CMK (cell line): ENCODE measurements at regions not wholly inside any gene's neighbourhood (a gene's known extent, or its start where the extent isn't known, plus 50 kb on each side); places are given as distances from the start of the nearest gene placed in this dataset.
A peak's percentile ranks its signal among the peaks of the same experiment; 100 is the strongest.

Experiments used
- DNase-seq: peaks from one replicate; pipeline ENCODE4 v3.0.0-alpha.2; 2010; ENCODE audit warnings: low read depth

- no peak for DNase-seq
Measured at GRCh38 chr2:226680719-226681118, 118.9 kb downstream of the IRS1 start.

DNA sequence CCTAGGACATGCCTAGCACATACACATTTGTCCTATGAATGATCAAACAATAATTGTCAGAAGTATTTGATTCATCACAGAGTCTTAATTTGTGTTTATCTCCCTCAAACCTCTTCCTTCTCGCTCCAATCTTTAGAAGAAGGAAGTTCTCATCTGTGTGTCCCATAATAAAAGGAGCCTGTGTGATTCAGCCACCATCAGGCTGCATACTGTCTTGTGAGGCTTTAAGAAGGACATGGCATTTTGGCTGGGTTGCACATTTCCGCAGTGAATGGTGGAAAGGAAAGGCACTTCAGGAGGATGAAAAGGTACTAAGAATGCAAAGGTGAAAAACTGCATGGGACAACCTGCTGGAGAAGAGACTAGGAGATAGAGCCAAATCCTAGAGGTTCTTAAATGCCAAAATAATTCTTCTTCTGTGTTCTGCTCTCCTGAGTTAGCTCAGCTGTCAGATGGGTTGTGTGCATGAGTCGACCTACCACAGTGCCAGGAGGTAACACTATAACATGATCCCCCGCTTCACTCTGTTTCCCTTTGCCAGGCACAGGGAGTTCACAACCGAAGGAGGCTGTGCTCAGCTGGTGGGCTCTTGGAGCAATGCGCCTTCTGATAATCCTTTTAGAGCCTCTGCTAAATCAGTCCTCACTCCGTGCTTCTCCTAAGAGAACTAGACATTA is 120.1 kb downstream of the IRS1 start:
- no peak for DNase-seq

DNA sequence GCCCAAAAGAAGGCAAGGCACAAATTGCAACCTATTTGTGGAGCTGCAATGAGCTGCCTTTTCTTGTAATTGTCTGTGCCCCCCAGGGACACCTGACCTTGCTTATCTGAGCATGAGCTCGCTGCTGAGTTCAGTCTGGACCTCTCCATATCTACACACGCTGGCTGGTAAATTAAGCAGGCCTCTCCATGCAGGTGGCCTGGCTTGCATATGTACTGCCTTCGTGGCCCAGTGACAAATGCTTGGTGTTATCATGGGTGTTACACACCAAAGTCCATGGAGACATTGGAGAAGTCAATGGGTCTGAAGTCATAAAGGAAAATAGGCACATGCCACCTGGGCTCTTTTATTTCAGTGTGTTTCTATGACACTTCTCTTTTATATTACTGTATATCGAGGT is 121.2 kb downstream of the IRS1 start:
- no peak for DNase-seq

DNA sequence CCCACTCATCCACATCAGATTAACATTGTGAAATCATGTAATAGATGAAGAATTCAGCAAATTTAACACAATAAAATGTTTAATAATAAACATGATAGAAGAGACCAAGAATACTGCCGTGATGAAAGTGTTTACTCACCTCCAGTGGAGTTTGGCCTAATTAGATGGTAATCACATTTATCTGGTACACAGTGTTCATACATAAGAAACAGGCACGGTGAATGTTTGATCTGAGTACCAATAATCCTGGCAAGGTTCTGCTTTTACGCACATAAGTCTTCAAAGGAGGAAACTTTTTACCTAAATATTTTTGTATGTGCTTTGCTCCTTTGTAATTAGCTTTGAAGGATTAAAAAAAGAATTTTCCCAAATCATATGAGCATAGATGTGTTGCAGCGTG is 122.5 kb downstream of the IRS1 start:
- no peak for DNase-seq

DNA sequence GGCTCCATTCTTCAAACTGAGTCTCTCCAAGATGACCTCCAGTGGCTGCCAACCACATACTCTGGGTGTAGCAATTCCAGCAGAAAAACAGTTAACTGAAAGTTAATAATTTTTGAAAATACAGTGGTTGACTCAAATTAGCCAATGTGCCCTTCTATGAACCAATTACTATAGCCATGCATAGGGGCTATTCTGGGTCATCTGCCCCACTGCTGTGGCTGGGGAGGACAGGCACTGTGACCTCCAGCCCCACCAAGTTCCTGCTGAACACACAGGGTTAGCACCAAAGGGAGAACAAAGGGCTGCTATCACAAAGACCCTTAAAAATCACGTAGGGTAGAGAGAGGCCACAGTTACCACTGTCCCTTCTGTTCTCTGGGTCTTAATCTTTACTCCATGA is 123.0 kb downstream of the IRS1 start:
- no peak for DNase-seq

GRCh38 chr2:226674123-226674522 is 125.5 kb downstream of the IRS1 start:
- no peak for DNase-seq

DNA sequence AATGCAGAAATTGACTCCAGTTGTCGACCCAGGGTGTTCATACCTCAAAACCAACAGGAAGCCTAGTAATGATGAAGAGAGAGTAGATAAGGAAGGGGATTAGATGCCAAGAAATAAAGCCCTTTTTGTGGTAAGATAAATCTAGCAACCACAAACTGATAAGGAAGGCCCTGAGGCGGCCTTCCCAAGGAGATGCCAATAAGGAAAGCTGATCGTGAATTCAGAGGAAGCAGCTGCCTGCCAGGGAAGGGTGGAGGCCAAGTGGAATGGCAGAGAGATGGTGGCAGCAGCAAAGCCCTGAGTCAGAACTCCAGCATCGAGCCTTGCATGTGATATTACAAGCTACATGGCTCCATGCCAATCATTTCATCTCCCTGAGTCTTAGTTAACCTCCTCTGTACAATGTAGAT is 126.3 kb downstream of the IRS1 start:
- peak; percentile 62 for DNase-seq

DNA sequence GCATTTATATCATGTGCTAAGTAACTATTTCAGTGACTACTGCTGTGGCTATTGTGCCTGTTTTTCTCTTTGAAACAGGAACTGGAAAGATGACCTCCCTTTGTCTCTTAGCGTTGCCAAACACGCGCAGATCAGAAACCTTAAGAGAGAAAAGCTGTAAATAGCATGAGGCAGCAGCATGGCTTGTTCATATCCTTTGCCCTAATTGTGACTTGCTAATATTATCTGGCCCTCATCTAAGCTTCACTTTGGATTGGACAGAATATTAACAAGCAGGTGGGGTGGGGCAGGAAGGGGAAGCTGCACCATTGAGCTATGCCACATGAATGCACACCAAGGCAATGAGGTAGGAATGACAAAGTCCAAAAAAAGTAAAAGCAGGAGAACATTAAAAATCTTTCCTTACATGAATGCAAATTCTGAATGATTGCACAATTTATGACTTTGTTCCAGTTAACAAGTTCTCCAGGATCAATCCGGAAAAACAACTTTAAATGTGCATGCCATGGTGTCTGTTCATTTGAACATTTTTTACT is 128.4 kb downstream of the IRS1 start:
- no peak for DNase-seq

DNA sequence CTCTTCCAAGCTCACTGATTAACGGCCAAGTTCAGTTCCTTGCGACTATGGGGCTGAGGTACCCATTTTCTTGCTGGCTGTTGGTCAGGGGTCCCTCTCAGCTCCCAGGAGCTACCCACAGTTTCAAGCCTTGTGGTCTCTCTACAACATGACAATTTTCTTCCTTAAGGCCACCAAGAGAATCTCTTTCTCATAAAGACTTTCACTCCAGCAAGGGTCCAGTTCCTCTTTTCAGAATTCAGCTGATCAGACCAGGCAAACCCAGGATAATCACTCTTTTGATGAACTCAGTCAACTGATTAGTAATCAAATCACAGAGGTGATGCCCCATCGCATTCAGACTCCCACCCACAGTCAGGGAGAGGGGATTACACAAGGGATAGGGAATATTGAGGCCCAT is 129.7 kb downstream of the IRS1 start:
- no peak for DNase-seq

DNA sequence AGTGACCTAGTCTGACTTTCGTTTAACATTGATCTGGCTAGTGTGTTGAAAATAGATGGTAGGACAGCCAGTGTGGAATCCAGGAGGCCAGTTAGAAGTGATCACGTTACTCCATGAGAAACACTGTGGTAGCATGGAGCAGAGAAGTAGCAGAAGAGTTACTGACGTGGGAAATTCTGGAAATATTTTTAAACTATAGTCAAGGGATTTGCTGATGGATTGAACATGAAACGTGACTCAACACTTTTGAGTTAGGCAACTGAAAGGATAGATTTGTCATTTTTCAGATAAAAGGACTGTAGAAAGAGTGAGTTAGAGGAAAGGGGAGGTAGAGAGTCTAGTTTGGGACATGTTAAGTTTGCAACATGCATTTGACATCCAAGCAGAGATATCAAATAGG is 130.4 kb downstream of the IRS1 start:
- no peak for DNase-seq

GRCh38 chr2:226667736-226668135 is 131.9 kb downstream of the IRS1 start:
- no peak for DNase-seq

GRCh38 chr2:226665306-226665831 is 134.3 kb downstream of the IRS1 start:
- DNase-seq, result no peak

- no peak for DNase-seq
Measured at GRCh38 chr2:226664661-226665060, 135.0 kb downstream of the IRS1 start.

DNA sequence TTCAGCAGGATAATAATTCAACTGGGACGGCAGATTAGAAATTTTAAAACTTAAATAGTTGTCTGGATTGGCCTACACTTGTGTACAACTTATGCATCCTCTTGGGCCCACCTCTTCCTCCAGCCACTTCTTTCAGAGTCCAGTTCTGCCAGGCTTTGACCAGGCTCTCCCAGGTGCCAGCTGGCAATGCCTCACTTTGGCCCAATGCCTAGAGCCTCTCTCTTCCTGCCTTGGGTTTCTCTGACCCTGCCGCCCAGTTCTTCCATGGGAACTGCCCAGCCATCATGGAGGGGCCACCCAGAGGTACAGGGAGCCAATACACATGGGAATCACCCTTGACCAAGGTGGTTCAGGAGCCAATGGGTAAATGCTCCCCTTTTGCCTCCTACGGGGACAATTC is 135.5 kb downstream of the IRS1 start:
- DNase-seq, result no peak

- peak; percentile 14 for DNase-seq
Measured at GRCh38 chr2:226661789-226662545, 137.7 kb downstream of the IRS1 start.

- DNase-seq, result no peak
Measured at GRCh38 chr2:226660526-226660925, 139.1 kb downstream of the IRS1 start.

DNA sequence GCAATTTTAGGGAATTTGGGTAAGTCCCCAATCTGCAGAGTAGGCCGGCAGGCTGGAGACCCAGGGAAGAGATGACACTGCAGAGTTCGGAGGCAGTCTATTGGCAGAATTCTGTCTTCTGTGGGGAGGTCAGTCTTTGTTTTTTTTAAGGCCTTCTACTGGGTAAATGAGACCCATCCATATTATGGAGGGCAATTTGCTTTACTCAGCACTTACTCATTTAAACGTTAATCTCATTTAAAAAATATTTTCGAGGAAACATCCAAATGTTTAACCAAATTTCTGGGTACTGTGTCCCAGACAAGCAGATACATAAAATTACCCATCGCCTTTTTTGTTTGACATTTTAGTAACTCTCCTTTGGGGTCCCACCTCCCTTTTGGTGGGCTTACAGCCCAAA is 139.5 kb downstream of the IRS1 start:
- DNase-seq, result no peak

DNA sequence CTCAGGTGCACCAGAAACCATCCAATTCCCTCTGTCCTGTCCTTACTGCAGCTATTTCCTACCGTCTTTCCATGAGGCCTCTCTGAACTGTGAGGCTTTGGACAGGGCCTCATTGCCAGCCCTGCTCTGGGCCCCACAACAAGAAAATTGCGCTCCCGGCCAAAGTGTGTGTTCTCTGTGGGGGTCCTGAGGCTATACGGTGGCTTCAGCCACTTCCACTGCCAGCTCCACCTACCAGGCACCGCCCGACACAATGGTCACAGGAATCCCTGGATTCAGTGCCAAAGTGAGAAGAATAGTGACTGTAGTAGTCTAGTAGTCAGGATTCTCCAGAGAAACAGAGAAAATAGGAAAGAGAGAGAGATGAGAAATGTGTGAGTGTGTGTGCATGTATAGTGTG is 140.2 kb downstream of the IRS1 start:
- no peak for DNase-seq

DNA sequence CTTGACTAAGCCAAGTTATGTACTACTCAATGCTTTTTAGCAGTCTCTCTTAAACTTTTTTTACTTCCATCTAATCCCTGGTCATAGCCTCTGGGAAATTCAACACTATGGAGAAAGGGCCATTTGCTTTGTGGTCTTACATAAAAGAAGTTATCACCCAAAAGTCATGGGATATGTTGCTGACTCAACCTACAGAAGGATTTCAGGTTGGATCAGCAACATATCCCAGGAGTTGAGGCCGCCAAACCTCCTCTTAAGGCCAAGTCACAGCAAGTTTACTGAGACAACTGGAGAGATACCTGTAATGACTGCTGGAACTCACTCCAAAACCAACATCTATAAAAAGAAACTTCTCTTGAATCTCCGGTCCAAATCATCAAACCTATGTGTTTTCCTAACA is 141.1 kb downstream of the IRS1 start:
- no peak for DNase-seq

GRCh38 chr2:226657340-226658053 is 142.1 kb downstream of the IRS1 start:
- DNase-seq, result no peak

- DNase-seq, result no peak
Measured at GRCh38 chr2:226656367-226656766, 143.3 kb downstream of the IRS1 start.

- no peak for DNase-seq
Measured at GRCh38 chr2:226655871-226656270, 143.7 kb downstream of the IRS1 start.
